H1 (cell line): ENCODE measurements at regions not wholly inside any gene's neighbourhood (a gene's known extent, or its start where the extent isn't known, plus 50 kb on each side); places are given as distances from the start of the nearest gene placed in this dataset.

Experiments used
- BRCA1 ChIP-seq: IDR thresholded peaks from 2 replicates; pipeline ENCODE4 v1.6.1; 2012; ENCODE audit warnings: low read depth, low read length, improper control_type of control experiment
- CHD1 ChIP-seq: IDR thresholded peaks from 2 replicates; pipeline ENCODE4 v1.6.1; 2012; ENCODE audit warnings: low read depth, low read length, improper control_type of control experiment
- CHD7 ChIP-seq: fragments of 300-600 bp; sonication (generic); IDR thresholded peaks from 2 replicates; pipeline ENCODE4 v1.7.1; 2012; ENCODE audit warnings: low read length, moderate library complexity, mild to moderate bottlenecking, inconsistent platforms; ENCODE audit not compliant: insufficient replicate concordance
- CTCF ChIP-seq, 3 experiments: IDR thresholded peaks; 1 replicate in 2 of 3; 2 replicates in 1 of 3; pipeline versions ENCODE4 v1.5.1 to v1.6.1; 2011; ENCODE audit warnings: low read length in 3 of 3, mild to moderate bottlenecking in 3 of 3, inconsistent platforms in 2 of 3, low read depth in 1 of 3, moderate library complexity in 1 of 3; ENCODE audit not compliant: insufficient read depth in 1 of 3; ENCODE audit errors: control extremely low read depth in 1 of 3
- RAD21 ChIP-seq, 2 experiments: IDR thresholded peaks in 1 of 2; conservative IDR thresholded peaks in 1 of 2; 2 replicates each; pipeline ENCODE4 v1.6.1; 2011; ENCODE audit warnings: low read depth in 2 of 2, low read length in 2 of 2, improper control_type of control experiment in 1 of 2, inconsistent platforms in 1 of 2, mild to moderate bottlenecking in 1 of 2, moderate library complexity in 1 of 2
- USF2 ChIP-seq: IDR thresholded peaks from 2 replicates; pipeline ENCODE4 v1.6.1; 2011; ENCODE audit warnings: low read length, improper control_type of control experiment

- no peak for TF ChIP-seq CHD7
- no peak for TF ChIP-seq CHD1
- peak; percentile 96 for TF ChIP-seq RAD21 (IDR thresholded peaks at IDR 0.05 in 1 of 2, conservative IDR thresholded peaks at IDR 0.05 in 1 of 2; ENCODE audit: low read depth in 2 of 2, low read length in 2 of 2)
- no peak for TF ChIP-seq USF2
- peak; percentile 64 to 89 (median 70) for TF ChIP-seq CTCF (IDR thresholded peaks at IDR 0.05; ENCODE audit: control extremely low read depth in 1 of 3, insufficient read depth in 1 of 3, low read depth in 1 of 3, low read length in 3 of 3)
- no peak for TF ChIP-seq BRCA1
Observed at GRCh38 chr2:51710222-51710621, 678.3 kb upstream of the NRXN1 start (continued).
